ENCODE measurements at regions not wholly inside any gene's neighbourhood (a gene's known extent, or its start where the extent isn't known, plus 50 kb on each side); places are given as distances from the start of the nearest gene placed in this dataset.

DNA sequence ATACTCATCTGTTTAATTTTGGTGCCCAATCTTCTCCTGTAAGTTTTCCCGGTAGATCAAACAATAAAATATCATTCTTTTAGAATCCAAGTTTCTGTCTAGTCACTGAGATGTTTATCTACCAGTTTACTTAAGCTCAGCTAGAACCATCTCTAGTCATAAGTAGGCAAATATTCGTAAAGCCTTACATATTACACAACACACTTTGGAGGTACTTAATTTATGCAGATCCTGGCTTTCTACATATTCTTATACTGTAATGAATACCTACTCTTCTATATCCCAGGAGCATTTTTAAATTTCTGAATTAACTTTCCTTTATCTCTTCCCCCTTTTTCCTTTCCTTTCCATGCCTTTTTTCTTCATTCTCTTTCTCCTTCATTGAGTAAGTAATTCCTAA lies 185.9 kb upstream of the ZBTB20 start:
- DNase-seq (ENCODE audit: low spot score): no peak

DNA sequence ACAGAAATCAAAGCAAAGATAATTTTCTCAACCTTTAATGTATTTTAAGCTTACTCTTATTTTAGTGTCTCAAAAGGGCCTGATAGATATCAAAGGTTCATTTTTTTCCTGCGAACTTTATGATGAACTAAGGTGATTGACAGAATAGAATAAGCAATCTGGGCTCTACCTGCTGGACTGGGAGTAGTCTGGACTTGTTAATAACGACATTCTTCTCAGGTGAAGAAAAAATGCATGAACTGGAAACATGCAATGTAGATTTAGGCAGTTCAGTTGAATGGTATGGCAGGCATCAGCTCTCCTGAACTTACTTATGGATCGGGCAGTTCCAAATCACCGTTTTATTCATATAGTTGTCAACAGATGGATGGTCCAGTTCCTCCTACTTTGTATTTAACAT lies 189.7 kb upstream of the ZBTB20 start:
- DNase-seq (ENCODE audit: low spot score): no peak

DNA sequence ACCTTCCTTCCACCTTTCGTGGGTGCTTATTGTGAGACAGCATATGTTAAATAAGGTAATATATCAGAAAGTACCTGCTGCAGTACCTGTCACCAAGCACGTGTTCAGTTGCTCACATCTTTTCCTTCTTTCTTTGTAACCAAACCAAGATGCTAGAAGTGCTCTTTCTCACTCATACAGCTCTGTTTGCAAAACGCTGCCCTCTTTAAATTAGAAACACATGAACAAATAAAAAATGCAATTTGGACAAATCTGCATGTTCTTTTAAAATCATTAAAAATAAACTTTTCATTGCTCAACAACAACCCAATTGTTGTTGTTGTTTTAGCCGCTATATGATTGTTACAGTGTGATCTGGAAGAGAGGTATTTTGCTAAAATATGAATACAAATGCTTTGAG lies 193.5 kb upstream of the ZBTB20 start:
- no peak for DNase-seq (ENCODE audit: low spot score)

DNA sequence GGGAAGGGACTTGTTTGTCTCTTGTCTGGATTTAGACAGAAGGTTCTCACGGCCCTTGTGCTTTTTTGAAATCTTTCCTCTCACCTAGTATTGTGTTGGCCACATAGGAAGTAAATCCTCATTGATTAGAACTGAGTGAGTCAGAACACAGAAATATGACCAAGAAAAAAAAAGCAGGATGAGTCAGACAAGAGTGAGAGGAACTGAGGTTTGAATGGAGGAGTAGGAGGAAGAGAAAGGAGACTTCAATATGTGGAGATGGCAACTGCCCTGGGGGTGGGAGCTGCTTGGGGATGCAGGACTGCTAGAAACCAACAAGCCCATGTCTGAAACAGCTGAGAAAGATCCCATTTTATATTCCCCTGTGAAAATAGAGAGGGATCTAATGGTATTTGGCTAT lies 194.1 kb upstream of the ZBTB20 start:
- peak; percentile 23 for DNase-seq (ENCODE audit: low spot score)

DNA sequence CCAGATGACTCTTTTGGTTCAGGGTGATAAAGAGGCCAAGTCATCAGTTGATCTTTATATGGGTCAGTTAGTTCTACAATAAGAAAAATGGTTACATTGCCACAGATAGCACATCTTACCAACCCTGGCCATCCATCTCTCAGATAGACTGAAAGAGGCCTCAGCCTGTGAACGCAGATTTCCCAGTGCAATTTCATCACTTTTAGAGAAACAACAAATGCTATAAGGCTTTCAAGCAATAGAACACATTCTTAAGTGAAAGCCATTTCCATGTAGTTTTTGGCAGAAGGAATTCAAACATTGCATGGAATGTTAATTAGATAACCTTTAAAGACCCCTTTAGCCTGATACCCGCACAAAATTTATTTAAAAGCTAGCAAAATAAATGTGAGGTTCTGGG lies 200.6 kb upstream of the ZBTB20 start:
- DNase-seq (ENCODE audit: low spot score): no peak

DNA sequence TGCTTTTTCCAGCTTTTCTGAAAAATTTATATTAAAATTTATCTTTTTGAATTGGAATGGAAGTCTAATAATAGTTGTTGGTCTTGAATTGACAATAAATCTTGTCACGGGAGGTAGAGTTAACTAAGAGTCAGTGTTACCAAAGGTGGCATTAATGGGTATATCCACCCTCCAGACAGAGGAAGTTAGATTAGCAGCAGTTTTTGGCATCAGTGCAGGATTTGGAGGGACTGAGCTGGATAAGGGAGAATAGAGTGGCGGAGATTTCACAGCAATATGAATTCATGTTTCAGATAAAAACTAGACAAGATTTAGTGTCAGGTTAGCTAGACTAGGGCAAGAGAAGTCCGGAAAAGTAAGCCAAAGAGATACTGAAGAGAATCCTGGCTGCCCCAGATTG lies 201.3 kb upstream of the ZBTB20 start:
- no peak for DNase-seq (ENCODE audit: low spot score)

DNA sequence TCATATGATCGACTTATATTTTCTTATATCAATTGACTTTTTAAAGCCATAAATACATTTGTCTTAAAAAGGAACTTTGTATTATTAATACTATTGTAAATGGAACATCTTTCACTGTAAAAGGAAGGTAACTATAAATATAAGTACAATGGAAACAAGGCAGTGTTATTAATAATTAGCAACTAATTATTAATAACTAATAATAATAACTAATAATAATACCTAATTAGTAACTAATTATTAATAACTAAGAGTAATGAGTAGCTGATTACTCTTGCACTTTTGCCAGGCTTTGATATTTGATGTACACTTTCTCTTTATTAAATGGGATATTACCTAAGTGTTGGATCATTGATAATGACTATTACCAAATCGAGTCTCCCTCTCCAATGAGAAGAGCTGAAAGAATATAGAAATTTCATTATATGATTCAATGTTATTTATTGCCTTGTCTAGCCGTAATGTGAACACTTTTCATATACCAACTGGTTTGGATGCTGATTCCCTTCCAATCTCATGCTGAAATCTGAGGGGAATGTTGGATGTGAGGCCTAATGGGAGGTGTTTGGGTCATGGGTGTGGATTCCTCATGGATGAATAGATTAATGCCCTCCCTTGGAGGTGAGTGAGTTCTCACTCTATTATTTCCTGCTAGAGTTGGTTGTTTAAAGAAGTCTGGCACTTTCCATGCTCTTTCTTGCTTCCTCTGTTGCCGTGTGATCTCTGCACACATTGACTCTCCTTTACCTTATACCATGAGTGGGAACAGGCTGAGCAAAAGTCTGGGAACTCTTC lies 202.1 kb upstream of the ZBTB20 start:
- DNase-seq (ENCODE audit: low spot score): no peak

DNA sequence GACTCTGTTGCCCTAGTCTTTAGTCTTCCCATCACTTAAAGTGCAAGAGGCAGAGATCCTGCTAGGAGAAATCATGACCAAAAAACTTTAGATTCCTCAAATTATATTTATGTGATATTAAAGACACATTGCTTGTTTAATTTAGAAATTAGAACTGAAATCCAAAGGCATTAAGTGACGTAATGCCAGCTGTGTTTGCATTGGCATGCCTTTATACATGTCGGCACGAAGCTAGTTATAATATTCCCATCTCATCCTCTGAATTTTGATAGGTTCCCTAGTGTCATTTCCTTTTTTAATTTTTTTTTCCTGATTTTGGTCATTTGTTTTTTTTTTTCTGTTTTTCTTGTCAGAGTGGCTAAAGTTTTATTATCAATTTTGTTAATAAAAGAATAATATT lies 203.5 kb upstream of the ZBTB20 start:
- no peak for DNase-seq (ENCODE audit: low spot score)

DNA sequence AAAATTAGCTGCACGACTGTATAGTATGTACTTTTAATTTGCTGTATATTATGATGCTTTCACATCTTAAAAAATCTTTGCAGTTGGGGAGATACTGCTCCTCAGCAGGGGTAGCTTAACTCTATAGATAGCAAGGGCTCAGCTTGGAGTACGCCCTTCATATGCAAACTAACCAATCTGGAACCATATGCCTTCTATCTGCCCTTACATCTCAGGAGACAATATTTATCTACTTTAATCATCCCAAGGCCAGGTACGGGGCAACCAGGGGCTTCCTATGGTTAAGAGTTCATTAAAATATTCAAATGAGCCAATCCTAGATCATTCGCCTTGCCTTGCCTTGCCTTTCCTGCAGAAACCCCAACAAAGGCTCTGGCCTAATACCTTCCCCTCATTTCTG lies 204.1 kb upstream of the ZBTB20 start:
- DNase-seq (ENCODE audit: low spot score): no peak

DNA sequence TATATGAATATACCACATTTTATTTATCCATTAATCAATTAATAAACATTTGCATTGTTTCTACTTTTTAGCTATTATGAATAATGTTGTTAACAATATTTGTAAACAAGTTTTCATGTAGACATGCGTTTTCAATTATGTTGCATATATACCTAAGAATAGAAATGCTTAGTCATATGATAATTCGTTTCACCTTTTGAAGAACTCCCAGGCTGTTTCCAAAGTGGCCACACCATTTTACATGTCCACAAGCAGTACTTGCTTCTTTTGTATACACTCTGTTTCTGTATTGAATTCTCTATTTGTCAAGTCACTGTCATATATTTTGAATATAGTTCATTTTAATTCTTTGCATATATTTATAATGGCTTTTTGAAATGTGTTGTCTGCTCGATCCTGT lies 206.9 kb upstream of the ZBTB20 start:
- DNase-seq (ENCODE audit: low spot score): no peak

DNA sequence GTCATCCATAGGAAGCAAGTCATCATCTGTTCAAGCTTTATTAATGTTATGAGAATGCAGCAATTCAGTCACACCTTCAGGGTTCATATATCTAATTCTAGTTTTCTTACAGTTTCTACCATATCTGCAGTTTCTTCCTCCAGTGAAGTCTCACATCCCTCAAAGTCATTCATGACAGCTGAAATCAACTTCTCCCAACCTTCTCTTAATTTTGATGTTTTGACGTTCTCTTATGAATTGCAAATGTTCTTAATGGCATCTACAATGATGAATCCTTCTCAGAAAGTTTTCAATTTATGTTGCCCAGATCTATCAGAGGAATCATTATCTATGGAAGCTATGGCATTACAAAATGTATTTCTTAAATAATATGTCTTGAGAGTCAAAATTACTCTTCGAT lies 210.4 kb upstream of the ZBTB20 start:
- DNase-seq (ENCODE audit: low spot score): no peak

DNA sequence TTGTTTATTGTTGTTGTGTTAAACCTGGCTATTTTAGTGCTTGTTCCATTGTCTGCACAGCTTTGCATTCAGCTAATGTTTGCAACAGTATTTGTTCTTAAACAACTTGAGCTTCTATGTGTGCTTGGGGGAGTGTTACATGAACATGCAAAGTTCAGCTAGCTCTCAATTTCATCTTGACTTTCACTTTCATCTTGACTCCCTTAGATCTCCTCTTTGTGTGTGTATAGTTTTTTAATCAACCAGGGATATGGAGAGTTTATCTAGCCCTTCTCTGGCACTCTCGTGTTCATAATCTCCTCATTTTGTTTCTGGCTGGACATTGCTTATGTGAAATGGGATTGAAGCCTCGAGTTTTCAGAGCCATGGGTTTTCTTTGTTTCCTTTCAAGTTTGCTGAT lies 212.4 kb upstream of the ZBTB20 start:
- no peak for DNase-seq (ENCODE audit: low spot score)

DNA sequence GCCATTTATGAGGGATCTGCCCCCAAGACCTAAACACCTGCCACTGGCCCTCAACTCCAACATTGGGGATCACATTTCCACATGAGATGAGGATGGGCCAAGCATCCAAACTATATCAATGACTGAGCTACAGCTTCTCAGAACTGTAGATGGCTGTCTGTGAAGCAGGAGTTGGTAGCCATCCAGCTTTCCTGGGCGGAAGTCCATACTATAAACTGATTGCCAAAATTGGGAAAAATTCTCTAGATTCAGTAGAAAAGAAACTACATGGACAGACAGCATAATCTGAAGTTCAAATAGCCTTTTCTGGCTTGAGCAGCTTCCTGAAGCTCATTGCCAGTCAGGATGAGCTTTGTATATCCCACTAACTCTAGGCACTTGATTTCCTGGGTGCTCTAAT lies 214.7 kb upstream of the ZBTB20 start:
- DNase-seq (ENCODE audit: low spot score): no peak

DNA sequence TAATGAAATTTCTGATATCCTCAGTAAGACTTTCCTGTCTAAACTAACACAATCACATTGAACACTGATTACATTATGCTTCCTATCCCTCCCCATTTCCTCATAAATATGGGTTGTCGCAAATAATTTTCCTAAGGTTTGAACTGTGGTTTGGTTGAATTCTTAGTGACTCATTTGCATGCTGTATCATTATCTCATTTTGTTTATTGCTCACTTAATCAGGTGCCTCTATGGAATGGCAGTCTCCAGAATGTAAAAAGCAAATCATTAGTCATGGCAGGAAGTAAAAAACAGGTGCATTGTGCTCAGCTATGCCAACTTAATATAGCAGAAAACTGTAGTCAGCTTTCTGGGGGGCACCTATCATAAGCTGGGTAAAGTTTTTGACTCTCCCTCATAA lies 216.0 kb upstream of the ZBTB20 start:
- no peak for DNase-seq (ENCODE audit: low spot score)

DNA sequence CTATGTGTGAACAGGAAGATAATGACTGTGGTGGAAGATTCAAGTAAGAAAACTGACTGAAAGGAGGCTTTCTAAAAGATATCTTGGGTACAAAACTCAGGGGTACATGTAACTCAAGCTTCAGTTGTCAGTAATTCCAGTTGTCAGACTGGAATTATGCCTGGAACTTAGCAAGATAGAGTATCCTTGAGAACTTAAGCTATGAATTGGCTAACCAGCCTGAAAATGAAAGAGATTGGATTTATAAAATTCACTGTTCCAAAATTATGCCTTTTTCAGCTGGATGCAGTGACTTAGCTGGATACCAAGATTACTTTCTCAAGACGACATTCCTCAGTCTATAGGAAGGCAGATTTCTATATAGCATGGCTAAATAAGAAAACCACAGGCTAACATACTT lies 221.9 kb upstream of the ZBTB20 start:
- no peak for DNase-seq (ENCODE audit: low spot score)

DNA sequence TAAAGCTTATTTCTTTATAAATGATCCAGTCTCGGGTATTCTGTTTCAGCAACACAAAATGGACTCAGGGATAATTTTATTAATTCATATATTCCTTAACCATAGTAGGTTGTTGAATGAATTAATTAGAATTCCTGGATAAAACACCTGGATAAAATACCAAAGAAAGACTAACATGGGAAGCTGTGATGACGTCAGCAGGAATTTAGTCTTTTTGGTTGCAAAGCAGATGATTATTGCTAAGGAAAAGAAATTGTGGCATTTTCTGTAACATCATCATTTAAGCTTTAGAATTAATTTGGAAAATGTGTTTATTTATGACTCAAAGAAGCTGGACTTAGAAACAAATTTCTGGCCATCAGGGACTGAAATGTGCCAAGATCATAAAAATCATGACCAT lies 228.3 kb upstream of the ZBTB20 start:
- DNase-seq (ENCODE audit: low spot score): no peak

DNA sequence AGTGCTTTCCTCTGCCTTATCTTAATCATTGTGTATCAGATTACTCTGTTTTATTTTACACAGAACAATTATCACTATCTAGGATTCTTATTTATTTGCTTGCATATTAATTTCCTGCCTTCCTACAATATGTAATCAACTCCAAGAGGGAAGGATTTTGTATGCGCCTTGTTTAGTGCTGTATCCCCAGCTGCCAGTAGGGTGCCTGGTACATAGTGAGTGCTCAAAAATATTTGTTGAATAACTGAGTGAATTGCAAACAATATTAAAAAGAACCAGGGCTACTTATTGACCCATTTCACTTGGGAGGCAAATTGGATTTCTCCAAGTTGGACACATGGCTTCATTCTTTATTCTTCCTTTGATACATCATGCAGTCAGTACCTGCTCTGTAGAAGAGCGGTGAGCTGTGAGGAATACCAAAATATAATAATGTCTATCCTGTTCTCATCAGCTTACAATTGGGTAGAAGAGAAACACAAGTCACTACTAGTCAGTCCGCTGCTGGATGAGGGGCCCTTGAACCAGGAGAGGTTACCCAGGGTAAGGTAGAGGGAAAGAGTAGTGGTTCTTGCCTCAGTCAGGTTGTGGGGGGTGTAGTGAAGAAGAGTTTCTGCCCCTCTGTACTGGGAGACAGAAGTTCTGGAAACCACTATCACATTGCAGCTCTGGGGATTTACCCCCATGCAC lies 233.9 kb upstream of the ZBTB20 start:
- DNase-seq (ENCODE audit: low spot score): no peak

DNA sequence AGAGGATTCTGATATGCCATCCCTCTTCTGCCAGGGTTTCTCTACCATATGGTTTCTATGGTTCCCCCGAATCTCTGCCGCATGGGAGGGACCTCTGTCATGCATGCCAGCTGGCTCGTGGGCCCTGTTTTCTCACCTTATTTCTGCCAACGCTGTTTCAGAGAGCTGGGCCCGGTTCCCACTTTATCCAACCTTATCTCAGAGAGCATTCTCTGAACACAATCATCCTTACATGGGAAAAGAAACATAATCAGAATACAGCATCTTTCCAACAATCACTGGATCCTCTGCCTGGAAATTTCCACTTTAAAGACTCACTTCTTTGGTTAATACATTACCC lies 234.5 kb upstream of the ZBTB20 start:
- DNase-seq (ENCODE audit: low spot score): no peak

DNA sequence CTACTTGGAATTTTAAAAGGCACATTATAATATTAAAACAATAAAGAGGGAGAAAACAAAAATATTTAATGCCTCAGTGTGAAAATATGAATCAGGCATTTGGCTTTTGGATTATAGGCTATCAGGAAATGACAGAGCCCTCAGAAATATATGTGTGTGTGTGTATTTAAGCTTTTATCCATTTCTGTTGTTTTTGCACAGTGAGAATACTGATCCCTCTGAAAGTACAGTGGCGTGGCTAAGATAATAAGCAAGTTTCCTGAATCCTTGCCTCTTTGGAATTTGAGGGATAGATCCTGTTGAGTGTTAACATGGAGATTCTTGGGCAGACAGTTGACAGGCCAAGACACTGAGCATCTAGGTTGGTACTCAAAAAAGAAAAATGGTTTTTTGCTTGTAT lies 234.8 kb upstream of the ZBTB20 start:
- DNase-seq (ENCODE audit: low spot score): no peak

DNA sequence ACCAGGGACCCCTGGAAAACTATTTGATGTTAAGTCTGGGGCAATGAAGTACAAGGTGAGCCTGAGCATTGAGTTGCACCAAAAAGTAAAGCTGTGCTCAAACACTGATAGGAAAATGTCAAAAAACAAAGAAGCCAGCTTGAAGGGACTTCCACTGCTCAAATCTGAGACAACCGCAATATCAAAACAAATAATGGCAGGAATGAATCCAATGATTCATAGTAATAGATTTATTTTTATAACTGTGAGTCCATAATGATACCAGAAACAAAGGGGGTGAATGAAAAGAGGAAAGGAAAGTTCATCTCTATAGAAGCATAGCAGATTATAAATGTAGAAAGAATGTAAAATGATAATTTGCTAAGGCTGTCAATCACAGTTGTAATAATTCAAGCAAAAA lies 237.3 kb upstream of the ZBTB20 start:
- no peak for DNase-seq (ENCODE audit: low spot score)

DNA sequence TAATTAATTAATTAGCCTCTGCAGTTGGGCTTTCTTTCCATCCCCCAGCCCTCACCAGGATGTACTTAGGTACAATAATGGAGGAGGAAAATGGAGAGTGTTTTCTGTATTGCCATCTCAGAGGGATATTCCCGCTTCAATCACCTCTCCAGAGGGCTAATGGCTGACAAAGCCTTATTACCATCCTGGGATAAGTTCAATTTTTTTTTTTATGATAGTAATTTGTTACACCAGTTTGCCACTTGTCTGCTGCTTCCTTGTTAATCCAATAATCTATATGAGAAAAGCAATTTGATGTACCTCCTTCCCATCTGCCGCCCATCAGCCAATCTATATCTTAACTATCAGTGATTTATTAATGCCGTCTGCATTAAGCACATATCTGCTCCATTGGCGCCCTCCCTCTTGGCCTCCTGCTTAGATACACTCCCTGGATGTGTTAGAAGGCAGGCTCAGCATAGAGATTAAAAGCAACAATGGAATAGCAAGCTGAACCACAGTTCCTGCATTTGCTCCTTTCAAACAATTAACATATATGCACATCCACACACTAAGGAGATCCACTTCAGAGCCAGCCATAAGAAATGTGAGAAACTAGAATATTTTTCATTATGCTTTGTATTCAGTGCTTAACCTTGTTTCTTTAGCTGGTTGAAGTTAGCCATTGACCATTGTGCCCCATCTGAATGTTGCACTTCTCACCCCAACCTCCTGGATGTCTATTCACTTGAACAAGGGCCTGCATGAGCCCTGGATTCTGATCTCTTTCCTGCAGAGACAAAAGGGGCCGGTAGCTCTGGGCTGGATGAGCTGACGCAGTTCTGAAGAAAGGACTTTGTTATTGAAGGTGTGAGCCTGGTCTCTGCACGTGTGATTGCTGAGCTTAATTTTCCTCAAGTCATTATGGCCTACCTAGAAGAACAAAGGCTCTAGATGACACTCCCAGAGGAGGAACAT lies 237.3 kb upstream of the GAP43 start:
- DNase-seq (ENCODE audit: low spot score): no peak

DNA sequence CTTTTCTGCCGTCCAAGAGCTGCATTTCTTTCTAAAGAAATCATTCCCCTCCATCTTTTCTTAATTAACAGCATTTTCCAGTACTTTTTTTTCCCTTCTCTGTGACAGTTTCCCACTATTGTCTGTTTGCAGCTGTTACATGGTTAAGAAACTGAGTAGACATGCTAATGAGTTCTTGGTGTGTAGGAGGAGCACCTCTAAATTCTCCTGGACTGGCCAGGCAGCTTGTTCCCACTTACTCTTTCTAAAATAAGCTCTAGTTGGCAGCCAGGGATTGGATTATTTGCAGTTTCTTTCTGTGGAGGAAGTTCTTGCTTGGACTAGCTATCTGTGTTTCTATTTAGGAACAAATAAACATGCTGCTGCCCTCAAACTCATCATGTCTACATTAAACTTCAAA lies 235.1 kb upstream of the GAP43 start:
- no peak for DNase-seq (ENCODE audit: low spot score)

DNA sequence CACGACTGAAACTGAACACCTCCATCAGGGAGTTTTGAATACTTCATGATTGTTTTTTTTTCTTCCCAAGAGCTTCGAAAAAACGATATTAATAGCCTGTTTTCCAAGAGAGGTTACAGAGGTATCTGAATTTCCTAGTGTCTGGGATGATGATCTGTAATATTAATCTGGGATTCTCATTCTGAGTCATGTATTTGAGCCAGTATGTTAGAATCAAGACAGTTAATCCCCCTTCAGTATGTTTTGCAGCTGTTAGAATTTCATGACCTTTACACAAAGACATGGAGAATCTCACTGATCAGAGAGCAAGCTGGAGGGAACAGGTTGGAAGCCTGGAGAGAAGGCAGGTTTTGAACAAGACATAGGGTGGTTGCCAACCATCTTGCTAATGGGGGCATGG lies 234.5 kb upstream of the GAP43 start:
- DNase-seq (ENCODE audit: low spot score): no peak

Measured in AG08396 (cell line).